Astrocyte (in vitro differentiated cells and primary cell): ENCODE measurements at regions not wholly inside any gene's neighbourhood (a gene's known extent, or its start where the extent isn't known, plus 50 kb on each side); places are given as distances from the start of the nearest gene placed in this dataset.

ENCODE experiments used
- EZH2 ChIP-seq: IDR thresholded peaks from 2 replicates; pipeline ENCODE4 v1.6.1; 2012; ENCODE audit warnings: mild to moderate bottlenecking, low read length, inconsistent platforms; ENCODE audit not compliant: insufficient read depth
- TF ChIP-seq, protein P1 (sequence below): IDR thresholded peaks from 2 replicates; pipeline ENCODE4 v1.5.1; 2011; ENCODE audit warnings: low read depth, mild to moderate bottlenecking, inconsistent platforms, low read length, moderate library complexity; ENCODE audit not compliant: insufficient read depth

DNA sequence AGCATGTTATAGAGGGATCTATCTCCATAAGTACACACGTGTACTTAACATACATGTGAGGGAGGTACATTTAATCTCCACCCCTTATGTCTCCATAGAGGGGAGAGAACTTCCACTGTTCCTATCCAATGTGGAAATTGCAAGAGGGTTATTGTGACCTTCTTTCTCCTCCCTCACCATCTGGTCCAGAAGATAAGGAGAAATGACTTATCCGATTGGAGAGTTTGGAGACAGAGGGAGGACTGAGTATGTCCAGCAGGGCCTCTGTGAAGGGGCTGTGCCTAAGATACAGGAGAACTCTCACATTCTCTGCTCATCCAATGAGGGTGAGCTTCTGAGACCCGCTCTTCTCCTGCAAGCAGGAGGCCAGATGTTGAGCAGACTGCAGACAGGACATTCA lies 113.1 kb downstream of the QDPR start:
- TF ChIP-seq EZH2: no peak
- TF ChIP-seq, protein P1, sequence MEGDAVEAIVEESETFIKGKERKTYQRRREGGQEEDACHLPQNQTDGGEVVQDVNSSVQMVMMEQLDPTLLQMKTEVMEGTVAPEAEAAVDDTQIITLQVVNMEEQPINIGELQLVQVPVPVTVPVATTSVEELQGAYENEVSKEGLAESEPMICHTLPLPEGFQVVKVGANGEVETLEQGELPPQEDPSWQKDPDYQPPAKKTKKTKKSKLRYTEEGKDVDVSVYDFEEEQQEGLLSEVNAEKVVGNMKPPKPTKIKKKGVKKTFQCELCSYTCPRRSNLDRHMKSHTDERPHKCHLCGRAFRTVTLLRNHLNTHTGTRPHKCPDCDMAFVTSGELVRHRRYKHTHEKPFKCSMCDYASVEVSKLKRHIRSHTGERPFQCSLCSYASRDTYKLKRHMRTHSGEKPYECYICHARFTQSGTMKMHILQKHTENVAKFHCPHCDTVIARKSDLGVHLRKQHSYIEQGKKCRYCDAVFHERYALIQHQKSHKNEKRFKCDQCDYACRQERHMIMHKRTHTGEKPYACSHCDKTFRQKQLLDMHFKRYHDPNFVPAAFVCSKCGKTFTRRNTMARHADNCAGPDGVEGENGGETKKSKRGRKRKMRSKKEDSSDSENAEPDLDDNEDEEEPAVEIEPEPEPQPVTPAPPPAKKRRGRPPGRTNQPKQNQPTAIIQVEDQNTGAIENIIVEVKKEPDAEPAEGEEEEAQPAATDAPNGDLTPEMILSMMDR: no peak
